HG02884 (cell line): ENCODE measurements at regions not wholly inside any gene's neighbourhood (a gene's known extent, or its start where the extent isn't known, plus 50 kb on each side); places are given as distances from the start of the nearest gene placed in this dataset.
"Not testable (repeated sequence)": the region's sequence is repeated elsewhere in the genome, so short reads cannot be mapped to it uniquely, and the experiment has no call there.

Experiments
- ATAC-seq: cut with Tn5 transposase; IDR thresholded peaks from one replicate; pipeline ENCODE4 v1.9.1; 2021; ENCODE audit warnings: mild to moderate bottlenecking, moderate library complexity; ENCODE audit not compliant: unreplicated experiment

- ATAC-seq = no peak
Observed at GRCh38 chr20:22106308-22106938, 401.0 kb downstream of the PAX1 start.

DNA sequence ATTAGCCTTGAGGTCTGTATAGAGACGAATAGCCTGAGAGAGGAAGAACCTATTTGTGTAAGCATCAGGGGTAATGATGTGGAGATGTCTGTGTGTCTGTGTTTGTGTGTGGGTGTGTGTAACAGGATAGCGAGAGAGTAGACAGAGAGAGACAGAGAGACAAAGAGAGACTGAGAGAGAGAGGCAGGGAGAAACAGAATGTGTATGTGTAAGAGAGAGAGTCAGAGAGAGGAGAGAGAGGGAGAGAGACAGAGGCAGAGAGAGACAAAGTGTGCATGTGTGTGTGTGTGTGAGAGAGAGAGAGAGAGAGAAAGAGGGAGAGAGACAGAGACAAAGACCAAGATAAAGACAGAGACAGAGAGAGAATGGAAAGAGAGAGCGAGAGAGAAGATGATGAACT, 396.1 kb downstream of the PAX1 start:
- ATAC-seq = no peak

- no peak for ATAC-seq
Observed at GRCh38 chr20:22100686-22101085, 395.2 kb downstream of the PAX1 start.

DNA sequence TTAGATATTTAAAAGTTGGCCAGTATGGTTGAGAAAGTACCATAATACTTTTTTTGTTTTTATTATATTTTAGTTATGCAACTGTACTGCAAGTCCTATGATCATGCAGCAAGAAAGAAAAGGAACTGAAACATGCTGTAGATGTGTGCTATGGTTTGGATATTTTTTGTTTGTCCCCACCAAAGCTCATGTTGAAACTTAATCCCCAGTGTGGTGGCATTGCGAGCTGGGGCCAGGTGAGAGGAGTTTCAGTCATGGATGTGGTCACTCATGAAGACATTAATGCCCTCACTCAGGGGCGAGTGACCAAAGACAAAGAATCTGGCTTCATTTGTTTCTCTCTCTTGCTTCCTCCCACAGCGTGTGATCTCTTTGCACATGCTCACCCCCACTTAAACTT, 393.9 kb downstream of the PAX1 start:
- no peak for ATAC-seq

- no peak for ATAC-seq
Observed at GRCh38 chr20:22098511-22098910, 393.0 kb downstream of the PAX1 start.

DNA sequence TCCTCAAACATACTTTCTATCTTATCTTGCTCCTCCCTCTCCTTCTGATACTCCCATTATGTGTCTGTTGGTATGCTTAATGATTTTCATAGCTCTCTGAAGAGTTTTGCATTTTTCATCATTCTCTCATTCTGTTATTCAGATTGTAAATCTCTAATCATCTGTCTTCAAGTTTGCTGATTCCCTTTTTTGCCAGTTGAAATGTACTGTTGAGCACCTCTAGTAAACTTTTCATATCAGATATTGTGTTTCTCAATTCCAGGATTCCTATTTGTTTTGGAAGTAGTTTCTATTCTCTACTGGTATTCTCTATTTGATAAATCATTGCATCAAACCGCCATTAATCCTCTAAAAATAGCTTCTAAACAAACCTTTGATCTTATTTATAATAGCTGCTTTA, 387.7 kb downstream of the PAX1 start:
- no peak for ATAC-seq

DNA sequence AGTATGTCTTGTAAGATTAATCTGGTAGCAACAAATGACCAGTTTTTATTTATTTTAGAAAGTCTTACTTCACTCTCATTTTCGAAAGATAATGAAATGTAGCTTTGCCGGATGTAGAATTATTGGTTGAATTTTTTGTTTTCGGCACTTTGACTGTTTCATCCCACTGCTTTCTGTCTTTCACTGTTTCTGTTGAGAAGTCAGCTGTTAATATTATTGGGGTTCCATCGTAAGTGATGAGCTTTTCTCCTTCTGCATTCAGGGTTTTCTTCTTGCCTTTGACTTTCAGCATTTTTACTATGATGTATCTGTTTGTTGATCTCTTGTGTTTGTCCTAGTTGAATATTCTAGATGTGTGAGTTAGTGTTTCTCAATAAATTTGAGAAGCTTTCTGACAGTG, 383.4 kb downstream of the PAX1 start:
- no peak for ATAC-seq

GRCh38 chr20:22080985-22081384, 375.5 kb downstream of the PAX1 start:
- no peak for ATAC-seq

DNA sequence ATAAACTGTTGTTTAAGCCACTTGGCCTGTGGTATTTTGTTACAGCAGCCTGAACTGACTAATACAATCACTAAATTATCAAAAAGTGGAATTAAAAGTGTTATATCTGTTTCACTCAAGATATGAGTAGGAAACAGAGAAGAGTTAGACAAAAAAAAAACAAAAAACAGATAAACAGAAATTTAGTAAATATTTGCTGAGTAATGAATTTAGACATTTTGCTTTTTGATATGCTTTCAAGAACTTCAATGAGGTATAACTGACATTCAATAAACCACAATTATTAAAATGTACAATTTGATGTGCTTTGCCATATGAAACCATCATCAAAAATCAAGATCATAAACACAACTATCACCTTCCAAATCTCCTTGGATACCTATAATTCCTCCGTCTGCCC, 369.2 kb downstream of the PAX1 start:
- ATAC-seq = no peak

- ATAC-seq = no peak
Observed at GRCh38 chr20:22071841-22072240, 366.4 kb downstream of the PAX1 start.

GRCh38 chr20:22070610-22071058, 365.2 kb downstream of the PAX1 start:
- no peak for ATAC-seq

DNA sequence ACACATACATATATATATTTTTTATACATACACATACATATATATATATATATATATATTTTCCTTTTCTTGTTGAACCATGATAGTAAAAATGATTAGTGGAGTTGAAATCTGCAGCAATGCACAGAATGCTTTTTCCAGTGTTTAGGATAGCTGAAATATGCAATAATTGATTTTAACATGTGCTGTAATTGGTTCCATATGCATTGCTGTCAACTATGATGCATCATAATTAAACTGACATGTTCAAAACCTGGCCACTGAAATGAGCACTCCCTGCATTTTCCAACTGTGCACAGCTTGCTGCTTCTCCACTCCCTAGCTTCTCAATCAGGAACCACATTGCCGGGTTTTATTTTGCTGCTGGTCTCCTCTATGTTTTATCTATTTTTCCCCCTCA, 358.3 kb downstream of the PAX1 start:
- no peak for ATAC-seq

DNA sequence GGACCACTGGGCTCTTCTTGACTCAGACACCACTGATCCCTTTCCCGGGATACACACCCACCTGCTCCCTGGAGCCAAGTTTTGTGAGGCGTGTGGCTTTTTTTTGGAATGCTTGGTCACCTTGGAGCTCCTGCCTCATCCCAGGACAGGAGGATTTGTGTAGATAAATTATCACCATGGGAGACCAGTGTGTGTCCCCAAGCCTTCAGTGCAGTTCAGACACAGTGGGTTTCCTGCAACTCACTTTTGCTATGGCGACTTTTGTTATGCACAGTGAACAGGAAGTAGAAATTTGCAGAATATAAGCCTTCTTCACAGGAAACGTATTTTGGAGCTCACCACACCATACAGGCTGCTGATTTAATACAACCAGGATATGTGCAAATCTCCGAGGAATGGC, 357.4 kb downstream of the PAX1 start:
- no peak for ATAC-seq

- no peak for ATAC-seq
Observed at GRCh38 chr20:22060610-22061009, 355.1 kb downstream of the PAX1 start.

DNA sequence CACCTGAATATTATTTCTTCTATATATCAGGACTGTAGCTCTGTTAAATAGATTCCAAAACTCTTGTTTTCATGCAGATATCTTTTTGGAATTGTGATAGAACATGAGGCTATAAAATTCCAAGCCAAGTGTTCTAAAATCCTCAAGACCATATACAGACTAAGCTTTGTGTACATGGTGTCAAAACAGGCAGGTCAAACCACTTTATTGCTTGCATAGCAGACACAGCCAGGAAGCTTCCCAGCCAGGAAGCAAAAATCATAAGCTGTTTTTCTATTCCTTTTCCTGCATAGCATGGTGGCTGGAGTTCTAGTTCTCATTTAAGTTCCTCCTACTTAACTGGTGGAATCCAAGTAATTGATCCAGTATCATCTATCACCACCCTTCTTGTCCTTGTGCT, 353.3 kb downstream of the PAX1 start:
- ATAC-seq = no peak

GRCh38 chr20:22055981-22056380, 350.5 kb downstream of the PAX1 start:
- no peak for ATAC-seq

- ATAC-seq = no peak
Observed at GRCh38 chr20:22052025-22052650, 346.7 kb downstream of the PAX1 start.

DNA sequence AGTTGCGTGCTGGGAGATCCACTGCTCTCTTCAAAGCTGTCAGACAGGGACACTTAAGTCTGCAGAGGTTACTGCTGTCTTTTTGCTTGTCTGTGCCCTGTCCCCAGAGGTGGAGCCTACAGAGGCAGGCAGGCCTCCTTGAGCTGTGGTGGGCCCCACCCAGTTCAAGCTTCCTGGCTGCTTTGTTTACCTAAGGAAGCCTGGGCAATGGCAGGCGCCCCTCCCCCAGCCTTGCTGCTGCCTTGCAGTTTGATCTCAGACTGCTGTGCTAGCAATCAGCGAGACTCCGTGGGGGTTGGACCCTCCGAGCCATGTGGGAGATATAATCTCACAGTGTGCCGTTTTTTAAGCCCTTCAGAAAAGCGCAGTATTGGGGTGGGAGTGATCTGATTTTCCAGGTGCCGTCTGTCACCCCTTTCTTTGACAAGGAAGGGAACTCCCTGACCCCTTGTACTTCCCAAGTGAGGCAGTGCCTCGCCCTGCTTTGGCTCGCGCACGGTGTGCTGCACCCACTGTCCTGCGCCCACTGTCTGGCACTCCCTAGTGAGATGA, 340.6 kb downstream of the PAX1 start:
- ATAC-seq = not testable (repeated sequence)

DNA sequence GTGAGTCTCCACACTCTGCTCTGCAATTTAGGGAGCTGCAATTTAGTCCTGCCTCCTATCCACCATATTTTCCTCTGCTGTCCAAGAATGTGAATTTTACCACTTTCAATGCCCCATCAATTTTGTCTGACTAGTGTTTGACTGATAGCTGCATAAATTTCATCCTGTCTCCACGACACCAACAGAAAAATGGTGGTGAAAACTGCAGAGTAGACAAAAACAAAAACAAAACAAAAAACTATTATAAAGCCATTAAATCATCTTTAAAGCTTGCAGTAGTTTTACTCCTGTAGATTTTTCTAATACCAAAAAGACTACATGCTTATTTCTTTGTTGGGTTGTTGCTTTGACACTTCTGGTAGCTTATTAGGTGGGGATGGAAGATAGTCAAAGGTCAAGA, 322.0 kb downstream of the PAX1 start:
- ATAC-seq = no peak

GRCh38 chr20:22020201-22020600, 314.7 kb downstream of the PAX1 start:
- no peak for ATAC-seq

- ATAC-seq = no peak
Observed at GRCh38 chr20:22008456-22008855, 303.0 kb downstream of the PAX1 start.

GRCh38 chr20:22006306-22006705, 300.8 kb downstream of the PAX1 start:
- no peak for ATAC-seq

GRCh38 chr20:22005535-22005934, 300.1 kb downstream of the PAX1 start:
- no peak for ATAC-seq
